Ishikawa (cell line): ENCODE measurements at regions not wholly inside any gene's neighbourhood (a gene's known extent, or its start where the extent isn't known, plus 50 kb on each side); places are given as distances from the start of the nearest gene placed in this dataset.

Experiments
- CEBPB ChIP-seq: IDR thresholded peaks from 2 replicates; pipeline ENCODE4 v1.6.1; 2012
- CREB1 ChIP-seq: IDR thresholded peaks from 2 replicates; pipeline ENCODE4 v1.6.1; 2012; ENCODE audit warnings: low read depth
- EGR1 ChIP-seq: IDR thresholded peaks from 2 replicates; pipeline ENCODE4 v1.6.1; 2012
- EP300 ChIP-seq: IDR thresholded peaks from 2 replicates; pipeline ENCODE4 v1.6.1; 2012; ENCODE audit warnings: borderline replicate concordance
- FOXM1 ChIP-seq: IDR thresholded peaks from 2 replicates; pipeline ENCODE4 v1.6.1; 2012; ENCODE audit warnings: low read depth, borderline replicate concordance
- MAX ChIP-seq: IDR thresholded peaks from 2 replicates; pipeline ENCODE4 v1.6.1; 2012
- NFIC ChIP-seq: IDR thresholded peaks from 2 replicates; pipeline ENCODE4 v1.6.1; 2012
- RAD21 ChIP-seq: IDR thresholded peaks from 2 replicates; pipeline ENCODE4 v1.6.1; 2012; ENCODE audit warnings: low read depth
- REST ChIP-seq: IDR thresholded peaks from 2 replicates; pipeline ENCODE4 v1.6.1; 2012; ENCODE audit warnings: low read depth, mild to moderate bottlenecking
- TAF1 ChIP-seq: IDR thresholded peaks from 2 replicates; pipeline ENCODE4 v1.6.1; 2012; ENCODE audit warnings: low read depth, mild to moderate bottlenecking
- TCF12 ChIP-seq: IDR thresholded peaks from 2 replicates; pipeline ENCODE4 v1.6.1; 2012; ENCODE audit warnings: low read depth
- TEAD4 ChIP-seq: IDR thresholded peaks from 2 replicates; pipeline ENCODE4 v1.6.1; 2012
- YY1 ChIP-seq: IDR thresholded peaks from 2 replicates; pipeline ENCODE4 v1.6.1; 2012; ENCODE audit warnings: low read depth
- ZBTB7A ChIP-seq: IDR thresholded peaks from 2 replicates; pipeline ENCODE4 v1.6.1; 2012; ENCODE audit warnings: low read depth
- TF ChIP-seq, protein P1 (sequence below): IDR thresholded peaks from 2 replicates; pipeline ENCODE4 v1.6.1; 2012

DNA sequence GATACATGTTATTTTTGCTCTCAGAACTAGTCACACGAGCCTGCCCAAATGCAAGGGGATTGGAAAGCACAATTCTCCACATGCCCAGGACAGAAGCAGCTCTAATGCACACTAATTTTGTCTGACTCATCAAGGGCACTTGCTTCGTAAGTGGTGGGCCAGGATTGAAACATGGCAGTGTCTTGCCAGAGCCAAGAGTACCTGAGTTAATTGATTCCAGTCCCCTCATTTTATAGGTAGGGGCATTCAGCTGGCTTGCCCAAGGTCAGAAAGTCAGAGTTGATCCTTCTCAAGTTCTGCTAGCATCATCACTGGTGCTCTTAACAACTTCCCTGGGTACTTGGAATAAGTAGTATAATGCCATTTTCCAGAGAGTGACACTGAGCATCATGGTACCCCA, 356.1 kb downstream of the ZNF326 start:
- TF ChIP-seq REST: no peak
- no peak for TF ChIP-seq FOXM1
- no peak for TF ChIP-seq EGR1
- no peak for TF ChIP-seq TEAD4
- TF ChIP-seq, protein P1, sequence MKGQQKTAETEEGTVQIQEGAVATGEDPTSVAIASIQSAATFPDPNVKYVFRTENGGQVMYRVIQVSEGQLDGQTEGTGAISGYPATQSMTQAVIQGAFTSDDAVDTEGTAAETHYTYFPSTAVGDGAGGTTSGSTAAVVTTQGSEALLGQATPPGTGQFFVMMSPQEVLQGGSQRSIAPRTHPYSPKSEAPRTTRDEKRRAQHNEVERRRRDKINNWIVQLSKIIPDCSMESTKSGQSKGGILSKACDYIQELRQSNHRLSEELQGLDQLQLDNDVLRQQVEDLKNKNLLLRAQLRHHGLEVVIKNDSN: no peak
- no peak for TF ChIP-seq RAD21
- no peak for TF ChIP-seq MAX
- no peak for TF ChIP-seq NFIC
- TF ChIP-seq YY1: no peak
- TF ChIP-seq TAF1: no peak
- TF ChIP-seq TCF12: no peak
- no peak for TF ChIP-seq ZBTB7A
- TF ChIP-seq CEBPB: no peak
- no peak for TF ChIP-seq CREB1

- TF ChIP-seq TEAD4 (no peak), MAX (no peak), EP300 (no peak), EGR1 (no peak), RAD21 (no peak), ZBTB7A (no peak), TAF1 (no peak), CREB1 (no peak), YY1 (no peak), REST (no peak), CEBPB (no peak), NFIC (no peak), TCF12 (no peak), FOXM1 (no peak)
- TF ChIP-seq, protein P1: no peak
Observed at GRCh38 chr1:90349510-90349909, 354.6 kb downstream of the ZNF326 start.

DNA sequence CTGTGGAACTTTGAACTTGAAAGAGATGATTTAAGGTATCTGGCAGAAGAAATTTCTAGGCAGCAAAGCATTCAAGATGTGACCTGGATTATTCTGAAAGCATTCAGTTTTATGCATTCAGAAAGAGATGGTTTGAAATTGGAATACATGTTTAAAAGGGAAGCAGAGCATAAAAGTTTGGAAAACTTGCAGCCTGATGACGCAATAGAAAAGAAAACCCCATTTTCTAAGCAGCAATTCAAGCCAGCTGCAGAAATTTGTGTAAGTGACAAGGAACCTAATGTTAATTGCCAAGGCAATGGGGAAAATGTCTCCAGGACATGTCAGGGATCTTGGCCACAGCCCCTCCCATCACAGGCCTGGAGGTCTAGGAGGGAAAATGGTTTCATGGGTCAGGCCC, 354.0 kb downstream of the ZNF326 start:
- TF ChIP-seq YY1 (no peak), TEAD4 (no peak), CEBPB (no peak), TCF12 (no peak), CREB1 (no peak), ZBTB7A (no peak), EP300 (no peak), MAX (no peak), EGR1 (no peak), RAD21 (no peak), FOXM1 (no peak), REST (no peak), NFIC (no peak), TAF1 (no peak)
- TF ChIP-seq, protein P1: no peak

DNA sequence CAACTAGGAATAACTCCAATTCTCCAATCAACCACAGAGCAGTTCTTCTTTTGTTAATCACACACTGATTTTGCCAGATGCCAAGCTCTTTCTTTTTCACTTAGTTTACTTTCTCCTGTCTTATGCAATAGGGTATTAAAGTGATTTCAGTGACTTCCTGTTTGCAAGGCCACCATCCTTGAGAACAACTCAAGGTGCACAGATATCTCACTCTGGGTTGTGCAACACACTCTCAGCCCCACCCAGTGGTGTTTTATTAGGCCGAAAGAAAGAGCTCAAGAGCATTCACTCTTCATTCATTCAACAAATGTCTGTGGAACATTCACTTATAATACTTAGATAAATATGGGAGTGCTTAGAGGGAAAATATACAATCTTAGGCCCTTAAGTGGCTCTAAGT, 352.5 kb downstream of the ZNF326 start:
- TF ChIP-seq YY1 (no peak), ZBTB7A (no peak), EGR1 (no peak), EP300 (no peak), MAX (no peak), CEBPB (no peak), TAF1 (no peak), REST (no peak), TCF12 (no peak), RAD21 (no peak), CREB1 (no peak), TEAD4 (no peak)
- TF ChIP-seq, protein P1: no peak
